WTC11 (cell line): ENCODE measurements at regions not wholly inside any gene's neighbourhood (a gene's known extent, or its start where the extent isn't known, plus 50 kb on each side); places are given as distances from the start of the nearest gene placed in this dataset.

Source experiments
- ATAC-seq: fragments of 200-7000 bp; cut with Tn5 transposase; 2 replicates; pipeline ENCODE4 v1.10.0; 2021; ENCODE audit warnings: mild to moderate bottlenecking, moderate library complexity
- CTCF ChIA-PET: fragments of 300-600 bp; sonication (Branson Sonifier 250); formaldehyde crosslinking; loops from one replicate; lab custom pipeline; 2021; ENCODE audit warnings: antibody characterized with exemption; lab: Charles Lee
- POLR2A ChIA-PET: fragments of 350-600 bp; sonication (Branson Sonifier 250); formaldehyde crosslinking; loops from one replicate; lab custom pipeline; 2021; ENCODE audit warnings: antibody characterized with exemption; lab: Charles Lee
- DNase-seq: peaks from one replicate; pipeline ENCODE4 v3.0.0; 2021; ENCODE audit warnings: low spot score
- H3K27ac Mint-ChIP-seq: 2 replicates; pipeline ENCODE4 v1.8.0; 2021; ENCODE audit warnings: mixed read lengths
- H3K27me3 Mint-ChIP-seq: 2 replicates; pipeline ENCODE4 v1.8.0; 2021; ENCODE audit warnings: low read depth, mild to moderate bottlenecking, moderate library complexity, mixed read lengths
- H3K36me3 Mint-ChIP-seq: 2 replicates; pipeline ENCODE4 v1.8.0; 2021; ENCODE audit warnings: mixed read lengths
- H3K4me1 Mint-ChIP-seq: 2 replicates; pipeline ENCODE4 v1.8.0; 2022; ENCODE audit warnings: mixed read lengths
- H3K4me3 Mint-ChIP-seq: 2 replicates; pipeline ENCODE4 v1.8.0; 2021; ENCODE audit warnings: mild to moderate bottlenecking, moderate library complexity, mixed read lengths
- H3K9me3 Mint-ChIP-seq: 2 replicates; pipeline ENCODE4 v1.8.0; 2021; ENCODE audit warnings: mixed read lengths
- ATF3 ChIP-seq: sonication (generic); formaldehyde crosslinking; conservative IDR thresholded peaks from 2 replicates; pipeline ENCODE4 v1.8.1; 2022; ENCODE audit warnings: mild to moderate bottlenecking, missing genetic modification reagents
- CBFB ChIP-seq: sonication (generic); formaldehyde crosslinking; IDR thresholded peaks from 2 replicates; pipeline ENCODE4 v1.8.1; 2022; ENCODE audit warnings: mild to moderate bottlenecking, low read depth, missing genetic modification reagents
- CDX4 ChIP-seq: fragments of 250-450 bp; sonication (Bioruptor Pico); IDR thresholded peaks from 2 replicates; pipeline ENCODE4 v1.9.0; 2021; ENCODE audit warnings: moderate library complexity, mild to moderate bottlenecking, inconsistent platforms, borderline replicate concordance
- CTCF ChIP-seq: fragments of 200-600 bp; IDR thresholded peaks from 2 replicates; pipeline ENCODE4 v1.8.0; 2022; ENCODE audit warnings: antibody characterized with exemption
- E2F4 ChIP-seq: sonication (generic); formaldehyde crosslinking; IDR thresholded peaks from 2 replicates; pipeline ENCODE4 v1.8.1; 2022; ENCODE audit warnings: low read depth, mild to moderate bottlenecking, moderate library complexity, missing genetic modification reagents, borderline replicate concordance
- ELF4 ChIP-seq: sonication (generic); formaldehyde crosslinking; IDR thresholded peaks from 2 replicates; pipeline ENCODE4 v1.8.1; 2022; ENCODE audit warnings: low read depth, mild to moderate bottlenecking, moderate library complexity, missing genetic modification reagents
- EMX1 ChIP-seq: fragments of 250-450 bp; sonication (Bioruptor Pico); IDR thresholded peaks from 2 replicates; pipeline ENCODE4 v1.8.0; 2021; ENCODE audit warnings: mild to moderate bottlenecking
- FOXP1 ChIP-seq: sonication (generic); formaldehyde crosslinking; IDR thresholded peaks from 2 replicates; pipeline ENCODE4 v1.8.0; 2022; ENCODE audit warnings: missing genetic modification reagents, mild to moderate bottlenecking, moderate library complexity, borderline replicate concordance
- GTF2I ChIP-seq: fragments of 250-450 bp; sonication (Bioruptor Pico); conservative IDR thresholded peaks from 2 replicates; pipeline ENCODE4 v1.4.0; 2021; ENCODE audit warnings: mild to moderate bottlenecking
- JUN ChIP-seq: sonication (generic); formaldehyde crosslinking; IDR thresholded peaks from 2 replicates; pipeline ENCODE4 v1.8.0; 2023; ENCODE audit warnings: mild to moderate bottlenecking, missing genetic modification reagents
- MXD4 ChIP-seq: fragments of 250-450 bp; sonication (Bioruptor Pico); IDR thresholded peaks from 2 replicates; pipeline ENCODE4 v1.8.0; 2021; ENCODE audit warnings: mild to moderate bottlenecking, moderate library complexity, borderline replicate concordance
- NFYB ChIP-seq: sonication (generic); formaldehyde crosslinking; conservative IDR thresholded peaks from 2 replicates; pipeline ENCODE4 v1.8.0; 2022; ENCODE audit warnings: low read depth, missing genetic modification reagents
- NR2C2 ChIP-seq: sonication (generic); formaldehyde crosslinking; IDR thresholded peaks from 2 replicates; pipeline ENCODE4 v1.8.0; 2022; ENCODE audit warnings: mild to moderate bottlenecking, missing genetic modification reagents
- OVOL2 ChIP-seq: fragments of 250-450 bp; sonication (Bioruptor Pico); IDR thresholded peaks from 2 replicates; pipeline ENCODE4 v1.9.0; 2021; ENCODE audit warnings: mild to moderate bottlenecking, borderline replicate concordance
- PREB ChIP-seq: sonication (generic); formaldehyde crosslinking; IDR thresholded peaks from 2 replicates; pipeline ENCODE4 v1.8.1; 2022; ENCODE audit warnings: mild to moderate bottlenecking, missing genetic modification reagents, moderate library complexity, borderline replicate concordance
- RORB ChIP-seq: fragments of 250-450 bp; sonication (Bioruptor Pico); IDR thresholded peaks from 2 replicates; pipeline ENCODE4 v1.9.0; 2021; ENCODE audit warnings: mild to moderate bottlenecking
- SMAD3 ChIP-seq: sonication (generic); formaldehyde crosslinking; IDR thresholded peaks from 2 replicates; pipeline ENCODE4 v1.8.0; 2022; ENCODE audit warnings: missing genetic modification reagents, mild to moderate bottlenecking, borderline replicate concordance
- SOX15 ChIP-seq: fragments of 250-450 bp; sonication (Bioruptor Pico); IDR thresholded peaks from 2 replicates; pipeline ENCODE4 v1.9.0; 2021; ENCODE audit warnings: mild to moderate bottlenecking
- TEAD1 ChIP-seq: sonication (generic); formaldehyde crosslinking; IDR thresholded peaks from 2 replicates; pipeline ENCODE4 v1.8.0; 2022; ENCODE audit warnings: mild to moderate bottlenecking, missing genetic modification reagents
- TEAD4 ChIP-seq: sonication (generic); formaldehyde crosslinking; IDR thresholded peaks from 2 replicates; pipeline ENCODE4 v1.8.0; 2022; ENCODE audit warnings: mild to moderate bottlenecking, missing genetic modification reagents
- ZBTB21 ChIP-seq: sonication (generic); formaldehyde crosslinking; IDR thresholded peaks from 2 replicates; pipeline ENCODE4 v1.8.1; 2023; ENCODE audit warnings: mild to moderate bottlenecking, missing genetic modification reagents, borderline replicate concordance
- ZNF138 ChIP-seq: sonication (generic); formaldehyde crosslinking; conservative IDR thresholded peaks from 2 replicates; pipeline ENCODE4 v1.8.1; 2022; ENCODE audit warnings: mild to moderate bottlenecking, moderate library complexity, missing genetic modification reagents
- ZNF512 ChIP-seq: sonication (generic); formaldehyde crosslinking; IDR thresholded peaks from 2 replicates; pipeline ENCODE4 v1.8.1; 2022; ENCODE audit warnings: missing genetic modification reagents, borderline replicate concordance

GRCh38 chr3:5638550-5638949 is 451.0 kb downstream of the EDEM1 start:
- peaks cover 52% of the 10 kb centered on the region for H3K36me3 Mint-ChIP-seq
- peaks cover 76% of the 10 kb centered on the region for H3K9me3 Mint-ChIP-seq
- no peak overlapping the region for H3K27ac Mint-ChIP-seq
- peaks cover 6% of the 10 kb centered on the region for H3K4me1 Mint-ChIP-seq
- TF ChIP-seq SMAD3, result no peak
- no peak for TF ChIP-seq NFYB
- TF ChIP-seq TEAD1 (CRISPR knock-in tag), result no peak
- no peak for TF ChIP-seq SOX15 (CRISPR knock-in tag)
- TF ChIP-seq CTCF, result no peak
- no peak for TF ChIP-seq ATF3 (CRISPR knock-in tag)
- no peak for TF ChIP-seq EMX1
- no peak for TF ChIP-seq MXD4
- no peak for TF ChIP-seq ZNF138 (CRISPR knock-in tag)
- no peak for TF ChIP-seq RORB (CRISPR knock-in tag)
- no peak for TF ChIP-seq ZNF512 (CRISPR knock-in tag)
- TF ChIP-seq GTF2I (CRISPR knock-in tag), result no peak
- TF ChIP-seq E2F4 (CRISPR knock-in tag), result no peak
- TF ChIP-seq OVOL2 (CRISPR knock-in tag), result no peak
- TF ChIP-seq ZBTB21, result no peak
- no peak for TF ChIP-seq JUN (CRISPR knock-in tag)
- TF ChIP-seq PREB (CRISPR knock-in tag), result no peak
- no peak for TF ChIP-seq FOXP1 (CRISPR knock-in tag)
- TF ChIP-seq, all 79 proteins: peak for 0
- ATAC-seq (no peak), DNase-seq (no peak)
- H3K4me3 Mint-ChIP-seq, result no peak overlapping the region
- ChIA-PET CTCF (no interaction called here), POLR2A (no interaction called here)
- H3K27me3 Mint-ChIP-seq, result no peaks in the 10 kb centered on the region

GRCh38 chr3:5644773-5645670 is 457.5 kb downstream of the EDEM1 start:
- Mint-ChIP-seq H3K27ac (no peak overlapping the region), H3K36me3 (peaks cover 48% of the 10 kb centered on the region), H3K27me3 (no peaks in the 10 kb centered on the region), H3K4me3 (no peak overlapping the region), H3K4me1 (no peaks in the 10 kb centered on the region), H3K9me3 (peaks cover 73% of the 10 kb centered on the region)
- ChIA-PET CTCF (no interaction called here), POLR2A (interaction anchor here (0.6 kb wide), 1 partner anchor 34 kb away, joined by 3 read pairs; no protein-coding TSS in a partner anchor)
- TF ChIP-seq CDX4 (CRISPR knock-in tag) (no peak), NR2C2 (CRISPR knock-in tag) (no peak), TEAD4 (CRISPR knock-in tag) (no peak), ELF4 (no peak), CBFB (CRISPR knock-in tag) (no peak)
- ATAC-seq, result no peak
- no peak for DNase-seq
